ENCODE measurements at regions not wholly inside any gene's neighbourhood (a gene's known extent, or its start where the extent isn't known, plus 50 kb on each side); places are given as distances from the start of the nearest gene placed in this dataset.
"Not testable (repeated sequence)": the region's sequence is repeated elsewhere in the genome, so short reads cannot be mapped to it uniquely, and the experiment has no call there.

- not testable (repeated sequence) for DNase-seq; H3K9me3 ChIP-seq (ENCODE audit: severe bottlenecking); H3K4me3 ChIP-seq (ENCODE audit: low read depth, low read length); H3K27ac ChIP-seq; H3K36me3 ChIP-seq; H3K27me3 ChIP-seq (ENCODE audit: insufficient read depth, low read depth, severe bottlenecking)
Measured at GRCh38 chr10:46768515-46769291, 142.5 kb upstream of the PTPN20 start.

GRCh38 chr10:46773178-46773896 is 137.9 kb upstream of the PTPN20 start:
- not testable (repeated sequence) for H3K9me3 ChIP-seq (ENCODE audit: severe bottlenecking); DNase-seq; H3K36me3 ChIP-seq; H3K4me3 ChIP-seq (ENCODE audit: low read depth, low read length); H3K27me3 ChIP-seq (ENCODE audit: insufficient read depth, low read depth, severe bottlenecking); H3K27ac ChIP-seq

- H3K9me3 ChIP-seq (ENCODE audit: severe bottlenecking); H3K4me3 ChIP-seq (ENCODE audit: low read depth, low read length); H3K36me3 ChIP-seq; DNase-seq; H3K27ac ChIP-seq; H3K27me3 ChIP-seq (ENCODE audit: insufficient read depth, low read depth, severe bottlenecking): not testable (repeated sequence)
Measured at GRCh38 chr10:46773897-46774236, 137.4 kb upstream of the PTPN20 start.

- not testable (repeated sequence) for H3K36me3 ChIP-seq; H3K27me3 ChIP-seq (ENCODE audit: insufficient read depth, low read depth, severe bottlenecking); H3K9me3 ChIP-seq (ENCODE audit: severe bottlenecking); H3K27ac ChIP-seq; DNase-seq; H3K4me3 ChIP-seq (ENCODE audit: low read depth, low read length)
Measured at GRCh38 chr10:46774366-46774765, 136.9 kb upstream of the PTPN20 start.

- H3K9me3 ChIP-seq (ENCODE audit: severe bottlenecking); H3K27me3 ChIP-seq (ENCODE audit: insufficient read depth, low read depth, severe bottlenecking); H3K4me3 ChIP-seq (ENCODE audit: low read depth, low read length); H3K27ac ChIP-seq; H3K36me3 ChIP-seq; DNase-seq: not testable (repeated sequence)
Measured at GRCh38 chr10:46774945-46775667, 136.1 kb upstream of the PTPN20 start.

- not testable (repeated sequence) for H3K27ac ChIP-seq; H3K27me3 ChIP-seq (ENCODE audit: insufficient read depth, low read depth, severe bottlenecking); DNase-seq; H3K9me3 ChIP-seq (ENCODE audit: severe bottlenecking); H3K4me3 ChIP-seq (ENCODE audit: low read depth, low read length); H3K36me3 ChIP-seq
Measured at GRCh38 chr10:46775668-46776059, 135.6 kb upstream of the PTPN20 start.

- H3K4me3 ChIP-seq (ENCODE audit: low read depth, low read length); H3K36me3 ChIP-seq; H3K27me3 ChIP-seq (ENCODE audit: insufficient read depth, low read depth, severe bottlenecking); H3K27ac ChIP-seq; DNase-seq; H3K9me3 ChIP-seq (ENCODE audit: severe bottlenecking): not testable (repeated sequence)
Measured at GRCh38 chr10:46779571-46779970, 131.7 kb upstream of the PTPN20 start.

GRCh38 chr10:46780164-46780563 is 131.1 kb upstream of the PTPN20 start:
- H3K27me3 ChIP-seq (ENCODE audit: insufficient read depth, low read depth, severe bottlenecking); DNase-seq; H3K9me3 ChIP-seq (ENCODE audit: severe bottlenecking); H3K4me3 ChIP-seq (ENCODE audit: low read depth, low read length); H3K27ac ChIP-seq; H3K36me3 ChIP-seq: not testable (repeated sequence)

- not testable (repeated sequence) for DNase-seq; H3K4me3 ChIP-seq (ENCODE audit: low read depth, low read length); H3K9me3 ChIP-seq (ENCODE audit: severe bottlenecking); H3K36me3 ChIP-seq; H3K27me3 ChIP-seq (ENCODE audit: insufficient read depth, low read depth, severe bottlenecking); H3K27ac ChIP-seq
Measured at GRCh38 chr10:46781001-46781400, 130.2 kb upstream of the PTPN20 start.

- not testable (repeated sequence) for H3K36me3 ChIP-seq, H3K27ac ChIP-seq
Measured at GRCh38 chr10:46782001-46782874, 129.0 kb upstream of the PTPN20 start.

GRCh38 chr10:46784665-46785064 is 126.6 kb upstream of the PTPN20 start:
- H3K36me3 ChIP-seq; H3K27me3 ChIP-seq (ENCODE audit: insufficient read depth, low read depth, severe bottlenecking); H3K9me3 ChIP-seq (ENCODE audit: severe bottlenecking); H3K27ac ChIP-seq; H3K4me3 ChIP-seq (ENCODE audit: low read depth, low read length); DNase-seq: not testable (repeated sequence)

More at GRCh38 chr10:46782001-46782874, 129.0 kb upstream of the PTPN20 start:
- H3K4me3 ChIP-seq (ENCODE audit: low read depth, low read length); DNase-seq; H3K27me3 ChIP-seq (ENCODE audit: insufficient read depth, low read depth, severe bottlenecking); H3K9me3 ChIP-seq (ENCODE audit: severe bottlenecking): not testable (repeated sequence)

- H3K36me3 ChIP-seq; H3K27me3 ChIP-seq (ENCODE audit: insufficient read depth, low read depth, severe bottlenecking); H3K9me3 ChIP-seq (ENCODE audit: severe bottlenecking); DNase-seq: not testable (repeated sequence)
- Histone ChIP-seq H3K4me3 (ENCODE audit: low read depth, low read length) (peak overlapping the region; percentile 62), H3K27ac (peak overlapping the region; percentile 68)
Measured at GRCh38 chr10:46786125-46786517, 125.1 kb upstream of the PTPN20 start.

- not testable (repeated sequence) for H3K27me3 ChIP-seq (ENCODE audit: insufficient read depth, low read depth, severe bottlenecking); H3K9me3 ChIP-seq (ENCODE audit: severe bottlenecking); H3K36me3 ChIP-seq
- peak overlapping the region; percentile 82 for H3K27ac ChIP-seq
- DNase-seq: peak; percentile 90
- peak overlapping the region; percentile 62 for H3K4me3 ChIP-seq (ENCODE audit: low read depth, low read length)
Measured at GRCh38 chr10:46786518-46787320, 124.5 kb upstream of the PTPN20 start.

All from WERI-Rb-1 (cell line).